Naive B cell (primary cell): ENCODE measurements at regions not wholly inside any gene's neighbourhood (a gene's known extent, or its start where the extent isn't known, plus 50 kb on each side); places are given as distances from the start of the nearest gene placed in this dataset.

Source experiments
- ATAC-seq, 2 donors: fragments of 150-1000 bp; cut with Tn5 transposase; 2 replicates each; pipeline ENCODE4 v1.10.0; 2021; ENCODE audit warnings: low read depth in 2 of 2, mild to moderate bottlenecking in 2 of 2, moderate library complexity in 2 of 2
- DNase-seq: peaks from one replicate; pipeline ENCODE4 v3.0.0; 2022
- H3K27ac Mint-ChIP-seq, 6 donors: one replicate each; pipeline ENCODE4 v1.8.0; 2020 to 2022; ENCODE audit warnings: mild to moderate bottlenecking in 6 of 6, mixed read lengths in 6 of 6, moderate library complexity in 5 of 6, inconsistent platforms in 2 of 6
- H3K27me3 Mint-ChIP-seq, 3 donors: one replicate each; pipeline ENCODE4 v1.8.0; 2021 to 2022; ENCODE audit warnings: mixed read lengths in 3 of 3, mild to moderate bottlenecking in 1 of 3
- H3K36me3 Mint-ChIP-seq, 2 donors: one replicate each; pipeline ENCODE4 v1.8.0; 2020 to 2022; ENCODE audit warnings: mixed read lengths in 2 of 2, inconsistent platforms in 1 of 2, mild to moderate bottlenecking in 1 of 2
- H3K4me1 Mint-ChIP-seq, 3 donors: one replicate each; pipeline ENCODE4 v1.8.0; 2020 to 2022; ENCODE audit warnings: mixed read lengths in 3 of 3, inconsistent platforms in 1 of 3, mild to moderate bottlenecking in 1 of 3, moderate library complexity in 1 of 3
- H3K4me3 Mint-ChIP-seq, 8 donors: one replicate each; pipeline ENCODE4 v1.8.0; 2020 to 2022; ENCODE audit warnings: mild to moderate bottlenecking in 8 of 8, mixed read lengths in 8 of 8, moderate library complexity in 8 of 8, inconsistent platforms in 2 of 8
- H3K9me3 Mint-ChIP-seq, 7 donors: one replicate each; pipeline ENCODE4 v1.8.0; 2020 to 2022; ENCODE audit warnings: mixed read lengths in 7 of 7, mild to moderate bottlenecking in 5 of 7, inconsistent platforms in 2 of 7, moderate library complexity in 1 of 7

DNA sequence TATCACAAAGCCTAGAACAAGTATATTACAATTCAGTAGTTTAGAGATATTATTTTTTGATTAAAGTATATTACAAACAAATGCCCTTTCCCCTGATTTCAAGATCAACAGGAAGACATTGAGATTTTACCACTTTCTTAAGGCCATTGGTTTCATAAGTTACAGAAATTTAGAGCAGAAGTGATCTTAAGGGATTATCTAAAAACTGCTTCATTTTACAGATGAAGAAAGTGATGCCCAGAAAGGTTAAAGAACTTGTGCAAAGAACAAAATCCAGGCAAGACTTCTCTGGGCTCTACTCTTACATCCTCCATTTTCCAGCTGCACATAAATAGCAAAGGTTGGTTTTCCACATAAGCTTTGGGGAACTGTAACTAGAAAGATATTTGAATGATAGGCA lies 87.5 kb downstream of the DUSP6 start:
- Mint-ChIP-seq H3K9me3 (peaks cover 0 to 1% (median 0%) of the 10 kb centered on the region in 7 donors), H3K36me3 (no peaks in the 10 kb centered on the region), H3K27ac (no peak overlapping the region), H3K4me3 (no peak overlapping the region), H3K4me1 (peaks cover 9 to 13% (median 10%) of the 10 kb centered on the region in 3 donors), H3K27me3 (peaks cover 0 to 4% (median 0%) of the 10 kb centered on the region in 3 donors)
- ATAC-seq (no peak), DNase-seq (no peak)

- Mint-ChIP-seq H3K27ac (no peak overlapping the region), H3K4me3 (no peak overlapping the region), H3K9me3 (peaks cover 0 to 3% (median 0%) of the 10 kb centered on the region in 7 donors)
These were observed 88.4 kb downstream of the DUSP6 start for GRCh38 chr12:89263900-89264299.

DNA sequence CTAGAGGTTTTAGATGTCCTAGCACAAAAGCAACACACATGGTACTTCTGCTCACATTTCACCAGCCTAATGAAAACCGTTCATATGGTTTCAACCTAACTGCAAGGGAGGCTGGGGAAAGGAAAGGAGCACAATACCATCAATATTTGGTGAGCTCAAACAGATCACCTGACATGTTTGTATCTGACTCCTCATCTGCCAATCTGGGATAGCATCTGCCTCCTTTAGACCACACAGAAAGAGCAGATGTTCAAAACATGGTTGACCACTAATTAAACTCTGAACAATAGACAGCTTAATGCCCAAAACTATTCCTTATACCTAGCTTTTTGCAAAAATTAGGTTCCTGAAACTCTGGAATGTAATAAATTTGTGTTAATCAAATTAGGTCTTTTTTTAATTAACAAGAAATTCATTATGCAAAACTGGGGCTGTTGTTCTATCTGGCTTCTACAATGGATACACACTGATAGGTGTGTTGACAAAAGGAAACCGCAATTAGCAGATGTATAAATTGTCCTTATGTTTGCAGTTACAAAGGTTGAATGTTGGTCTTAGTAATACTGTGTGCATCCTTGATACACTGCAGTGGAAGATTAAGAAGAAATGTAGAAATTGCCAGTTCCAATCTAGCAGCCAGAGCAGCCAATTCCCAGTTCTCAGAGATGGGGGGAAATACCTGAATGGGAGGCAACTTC lies 89.3 kb downstream of the DUSP6 start:
- peaks cover 0 to 4% (median 0%) of the 10 kb centered on the region in 3 donors for H3K27me3 Mint-ChIP-seq
- no peak for DNase-seq
- peaks cover 0 to 8% (median 0%) of the 10 kb centered on the region in 7 donors for H3K9me3 Mint-ChIP-seq
- H3K36me3 Mint-ChIP-seq: peaks cover 4 to 5% of the 10 kb centered on the region in 2 donors
- H3K4me1 Mint-ChIP-seq: peaks cover 9 to 13% (median 10%) of the 10 kb centered on the region in 3 donors
- no peak overlapping the region for H3K4me3 Mint-ChIP-seq
- ATAC-seq: no peak
- no peak overlapping the region for H3K27ac Mint-ChIP-seq

More at GRCh38 chr12:89263900-89264299, 88.4 kb downstream of the DUSP6 start:
- Mint-ChIP-seq H3K4me1 (peaks cover 9 to 13% (median 10%) of the 10 kb centered on the region in 3 donors), H3K36me3 (no peaks in the 10 kb centered on the region), H3K27me3 (peaks cover 0 to 4% (median 0%) of the 10 kb centered on the region in 3 donors)
- DNase-seq (no peak), ATAC-seq (no peak)

DNA sequence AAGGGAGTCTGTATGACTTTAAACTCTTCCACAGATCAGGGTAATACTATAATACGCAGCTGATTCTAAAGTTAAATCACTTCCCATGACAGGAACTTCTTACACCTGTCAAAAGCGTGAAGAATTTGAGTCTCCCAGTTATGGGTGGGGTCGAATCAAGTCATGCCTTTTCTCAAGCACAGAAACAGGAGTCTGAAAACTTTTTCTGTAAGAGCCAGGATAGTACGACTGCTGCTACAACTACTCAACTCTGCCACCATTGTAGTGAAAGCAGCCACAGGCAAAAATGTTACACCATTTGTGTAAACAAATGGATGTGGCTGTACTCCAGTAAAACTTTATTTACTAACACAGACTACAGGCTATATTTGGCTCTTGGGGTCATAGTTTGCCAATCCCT lies 90.3 kb downstream of the DUSP6 start:
- H3K4me1 Mint-ChIP-seq: peaks cover 9 to 13% (median 10%) of the 10 kb centered on the region in 3 donors
- peaks cover 5 to 8% of the 10 kb centered on the region in 2 donors for H3K36me3 Mint-ChIP-seq
- ATAC-seq (no peak), DNase-seq (no peak)
- H3K27ac Mint-ChIP-seq: no peak overlapping the region
- no peak overlapping the region for H3K4me3 Mint-ChIP-seq
- H3K9me3 Mint-ChIP-seq: peaks cover 0 to 8% (median 0%) of the 10 kb centered on the region in 7 donors
- H3K27me3 Mint-ChIP-seq: peaks cover 0 to 4% (median 0%) of the 10 kb centered on the region in 3 donors

DNA sequence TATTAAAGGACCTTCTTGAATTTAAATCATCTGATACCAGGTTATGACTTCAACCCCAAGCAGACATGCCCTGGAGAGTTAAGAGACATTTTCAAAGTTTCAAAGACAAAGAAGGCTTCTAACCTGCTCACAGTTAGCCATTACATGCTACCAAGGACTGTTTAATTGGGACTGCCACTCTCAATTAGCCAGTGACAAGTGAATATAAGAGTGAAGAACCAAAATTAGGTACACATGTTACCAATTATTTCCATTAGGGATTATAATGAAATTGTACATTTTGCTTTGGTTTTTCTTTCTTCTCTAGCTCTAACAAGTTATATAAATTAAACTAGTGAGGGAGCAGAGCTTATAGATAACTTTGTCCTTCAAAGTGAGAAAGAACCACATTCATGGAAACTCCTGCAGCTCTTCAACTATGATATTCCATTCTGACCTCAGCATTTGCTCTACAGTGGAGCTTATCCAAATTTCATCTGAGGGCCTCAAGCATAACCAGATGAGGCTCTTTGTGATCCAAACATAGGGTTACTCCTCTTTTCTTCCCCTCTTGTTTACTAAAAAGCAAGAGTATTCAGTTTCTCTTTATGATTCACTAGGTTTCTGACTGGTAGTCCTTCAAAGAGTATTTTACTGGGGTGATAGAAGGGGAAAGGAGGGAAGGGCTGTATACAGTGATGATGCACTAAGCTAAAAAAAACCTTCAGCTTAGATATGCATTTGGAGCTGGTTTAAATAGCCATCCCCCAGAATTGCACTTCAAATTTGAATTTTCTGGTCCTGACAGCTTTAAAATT lies 91.3 kb downstream of the DUSP6 start:
- no peaks in the 10 kb centered on the region for H3K27me3 Mint-ChIP-seq
- H3K4me1 Mint-ChIP-seq: peaks cover 2 to 6% (median 4%) of the 10 kb centered on the region in 3 donors
- DNase-seq: no peak
- H3K36me3 Mint-ChIP-seq: peaks cover 5 to 8% of the 10 kb centered on the region in 2 donors
- H3K9me3 Mint-ChIP-seq: peaks cover 0 to 8% (median 0%) of the 10 kb centered on the region in 7 donors
- no peak for ATAC-seq
- H3K4me3 Mint-ChIP-seq: no peak overlapping the region
- no peak overlapping the region for H3K27ac Mint-ChIP-seq

DNA sequence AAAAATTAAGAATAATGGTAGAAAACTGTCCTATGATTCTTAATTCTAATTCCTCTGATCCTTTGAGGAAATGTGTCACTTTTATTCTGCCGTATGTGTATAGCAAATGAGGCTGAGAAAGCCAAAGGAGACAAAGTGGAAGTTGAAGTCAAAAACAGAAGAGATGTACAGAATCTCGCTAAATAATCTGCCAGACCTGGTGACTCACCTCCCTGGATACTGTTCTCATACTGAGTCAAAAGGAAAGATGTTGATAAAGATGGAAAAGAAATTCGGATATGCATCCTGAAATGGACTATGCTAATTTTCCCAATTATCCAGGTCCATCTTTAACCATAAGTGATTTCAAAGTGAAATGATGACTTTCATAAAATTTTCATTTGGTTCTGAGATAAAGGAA lies 92.5 kb downstream of the DUSP6 start:
- H3K27ac Mint-ChIP-seq: no peak overlapping the region
- H3K4me1 Mint-ChIP-seq: peaks cover 0 to 6% (median 4%) of the 10 kb centered on the region in 3 donors
- DNase-seq (no peak), ATAC-seq (no peak)
- peaks cover 5 to 8% of the 10 kb centered on the region in 2 donors for H3K36me3 Mint-ChIP-seq
- H3K27me3 Mint-ChIP-seq: no peaks in the 10 kb centered on the region
- H3K4me3 Mint-ChIP-seq: no peak overlapping the region
- H3K9me3 Mint-ChIP-seq: peaks cover 0 to 8% (median 0%) of the 10 kb centered on the region in 7 donors

DNA sequence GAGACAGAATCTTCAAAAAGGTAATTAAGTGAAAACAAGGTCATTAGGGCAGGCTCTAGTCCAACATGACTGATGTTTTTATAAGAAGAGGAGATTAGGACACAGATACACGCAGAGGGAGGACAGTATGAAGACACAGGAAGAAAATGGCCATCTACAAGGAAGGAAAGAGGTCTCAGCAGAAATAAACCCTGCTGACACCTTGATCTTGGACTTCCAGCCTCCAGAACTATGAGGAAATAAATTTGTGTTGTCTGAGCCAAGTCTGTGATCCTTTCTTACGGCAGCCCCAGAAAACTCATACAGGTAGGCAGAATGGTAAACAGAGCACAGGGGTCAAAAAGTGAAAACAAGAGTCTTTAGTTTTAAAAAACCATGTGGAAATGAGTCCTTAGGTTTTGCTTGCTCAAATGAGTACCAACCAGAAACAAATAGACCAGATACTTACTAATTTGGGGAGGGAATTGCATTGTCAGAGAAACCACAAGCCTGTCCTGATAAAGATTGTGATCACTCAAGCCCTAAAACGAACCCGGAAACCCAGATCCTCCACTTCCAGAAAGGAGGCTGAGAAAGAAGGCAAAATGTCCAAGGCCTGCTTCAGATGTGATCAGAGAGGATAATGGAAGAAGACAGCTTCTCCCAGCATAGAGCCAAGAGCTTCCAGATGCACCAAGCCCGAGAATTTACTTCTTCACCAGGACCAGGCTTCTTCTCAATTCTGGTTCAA lies 93.9 kb downstream of the DUSP6 start:
- no peak for DNase-seq

GRCh38 chr12:89257340-89257739 lies 95.0 kb downstream of the DUSP6 start:
- ATAC-seq: no peak
- Mint-ChIP-seq H3K36me3 (peaks cover 5 to 8% of the 10 kb centered on the region in 2 donors), H3K4me3 (no peak overlapping the region)

More for the DNA sequence above, 93.9 kb downstream of the DUSP6 start:
- no peaks in the 10 kb centered on the region for H3K27me3 Mint-ChIP-seq
- no peak overlapping the region for H3K27ac Mint-ChIP-seq
- H3K9me3 Mint-ChIP-seq: peaks cover 0 to 8% (median 0%) of the 10 kb centered on the region in 7 donors
- ATAC-seq: no peak
- H3K4me3 Mint-ChIP-seq: no peak overlapping the region
- peaks cover 0 to 6% (median 4%) of the 10 kb centered on the region in 3 donors for H3K4me1 Mint-ChIP-seq
- peaks cover 5 to 8% of the 10 kb centered on the region in 2 donors for H3K36me3 Mint-ChIP-seq

GRCh38 chr12:89256060-89256459 lies 96.2 kb downstream of the DUSP6 start:
- H3K9me3 Mint-ChIP-seq: peaks cover 0 to 8% (median 0%) of the 10 kb centered on the region in 7 donors
- H3K36me3 Mint-ChIP-seq: peaks cover 5 to 8% of the 10 kb centered on the region in 2 donors
- no peak overlapping the region for H3K27ac Mint-ChIP-seq
- DNase-seq (no peak), ATAC-seq (no peak)
- no peaks in the 10 kb centered on the region for H3K27me3 Mint-ChIP-seq
- no peaks in the 10 kb centered on the region for H3K4me1 Mint-ChIP-seq
- H3K4me3 Mint-ChIP-seq: no peak overlapping the region

More at GRCh38 chr12:89257340-89257739, 95.0 kb downstream of the DUSP6 start:
- no peaks in the 10 kb centered on the region for H3K27me3 Mint-ChIP-seq
- no peak for DNase-seq
- peaks cover 0 to 8% (median 0%) of the 10 kb centered on the region in 7 donors for H3K9me3 Mint-ChIP-seq
- peaks cover 0 to 5% (median 4%) of the 10 kb centered on the region in 3 donors for H3K4me1 Mint-ChIP-seq
- H3K27ac Mint-ChIP-seq: no peak overlapping the region

DNA sequence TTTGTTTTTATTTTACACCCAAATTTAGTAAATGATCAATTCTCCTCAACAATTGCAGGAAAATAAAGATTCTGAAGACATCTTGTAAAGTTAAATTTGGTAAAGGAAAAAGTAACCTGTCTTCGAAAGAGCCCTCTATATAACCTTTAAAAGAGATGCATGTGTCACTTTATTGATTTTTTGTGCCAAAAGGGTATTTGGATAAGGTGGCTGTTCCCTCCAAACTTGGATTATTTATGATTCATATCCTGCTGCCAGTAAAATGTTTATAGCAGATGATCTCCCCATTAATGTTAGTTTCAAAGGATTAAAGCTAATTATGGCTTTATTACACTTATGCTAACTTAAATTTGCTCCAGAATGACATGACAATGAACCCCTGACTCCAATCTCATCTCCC lies 98.8 kb downstream of the DUSP6 start:
- Mint-ChIP-seq H3K27ac (no peak overlapping the region), H3K27me3 (no peaks in the 10 kb centered on the region), H3K9me3 (peaks cover 0 to 7% (median 0%) of the 10 kb centered on the region in 7 donors), H3K4me1 (no peaks in the 10 kb centered on the region), H3K4me3 (no peak overlapping the region), H3K36me3 (peaks cover 5 to 8% of the 10 kb centered on the region in 2 donors)
- ATAC-seq (no peak), DNase-seq (no peak)

- Mint-ChIP-seq H3K4me1 (no peaks in the 10 kb centered on the region), H3K27ac (no peak overlapping the region), H3K9me3 (no peaks in the 10 kb centered on the region), H3K4me3 (no peak overlapping the region), H3K27me3 (peaks cover 0 to 8% (median 0%) of the 10 kb centered on the region in 3 donors), H3K36me3 (no peaks in the 10 kb centered on the region)
- ATAC-seq (no peak), DNase-seq (no peak)
These were observed 100.0 kb downstream of the DUSP6 start for GRCh38 chr12:89252284-89252683.

- Mint-ChIP-seq H3K4me1 (no peaks in the 10 kb centered on the region), H3K27me3 (peaks cover 0 to 8% (median 0%) of the 10 kb centered on the region in 3 donors), H3K4me3 (no peak overlapping the region), H3K9me3 (no peaks in the 10 kb centered on the region), H3K36me3 (no peaks in the 10 kb centered on the region), H3K27ac (peak overlapping the region in 1 of 6 donors; percentile 13)
- ATAC-seq (no peak), DNase-seq (no peak)
These were observed 100.7 kb downstream of the DUSP6 start for GRCh38 chr12:89251342-89252271.
